H9 (cell line): ENCODE measurements at regions not wholly inside any gene's neighbourhood (a gene's known extent, or its start where the extent isn't known, plus 50 kb on each side); places are given as distances from the start of the nearest gene placed in this dataset.

ENCODE experiments used
- DNase-seq: peaks from one replicate; pipeline ENCODE4 v3.0.0-alpha.2; 2017
- H2AFZ ChIP-seq: one replicate; pipeline ENCODE4 v1.6.1; 2013; ENCODE audit warnings: mild to moderate bottlenecking, low read length, control low read depth, moderate library complexity
- H2AK5ac ChIP-seq: 2 replicates; pipeline ENCODE4 v1.6.1; 2013; ENCODE audit warnings: low read length, control low read depth, mixed read lengths; ENCODE audit not compliant: insufficient read length
- H2BK120ac ChIP-seq: one replicate; pipeline ENCODE4 v1.6.1; 2013; ENCODE audit warnings: low read depth, mild to moderate bottlenecking, low read length, control low read depth, inconsistent platforms; ENCODE audit not compliant: poor library complexity, severe bottlenecking
- H2BK12ac ChIP-seq: 2 replicates; pipeline ENCODE4 v1.6.1; 2013; ENCODE audit warnings: low read length, control low read depth, mixed read lengths, low read depth; ENCODE audit not compliant: insufficient read length
- H2BK15ac ChIP-seq: 2 replicates; pipeline ENCODE4 v1.6.1; 2013; ENCODE audit warnings: low read depth, low read length, control low read depth
- H2BK20ac ChIP-seq: one replicate; pipeline ENCODE4 v1.6.1; 2013; ENCODE audit warnings: low read depth, mild to moderate bottlenecking, low read length, control low read depth, inconsistent platforms; ENCODE audit not compliant: poor library complexity, severe bottlenecking
- H2BK5ac ChIP-seq: 2 replicates; pipeline ENCODE4 v1.6.1; 2013; ENCODE audit warnings: low read length, control low read depth, mixed read lengths; ENCODE audit not compliant: insufficient read length
- H3K14ac ChIP-seq: 2 replicates; pipeline ENCODE4 v1.6.1; 2013; ENCODE audit warnings: low read length, control low read depth; ENCODE audit not compliant: insufficient read depth
- H3K18ac ChIP-seq: 2 replicates; pipeline ENCODE4 v1.6.1; 2013; ENCODE audit warnings: low read depth, mild to moderate bottlenecking, mixed read lengths, low read length, control low read depth; ENCODE audit not compliant: insufficient read length
- H3K23ac ChIP-seq: 2 replicates; pipeline ENCODE4 v1.6.1; 2013; ENCODE audit warnings: low read length, control low read depth, mixed read lengths, low read depth; ENCODE audit not compliant: insufficient read length
- H3K23me2 ChIP-seq: 2 replicates; pipeline ENCODE4 v1.6.1; 2013; ENCODE audit warnings: low read depth, mild to moderate bottlenecking, mixed read lengths, low read length, control low read depth; ENCODE audit not compliant: insufficient read length, poor library complexity, severe bottlenecking
- H3K27ac ChIP-seq: 2 replicates; pipeline ENCODE4 v1.5.1; 2013; ENCODE audit warnings: low read length, control low read depth, mixed read lengths, low read depth; ENCODE audit not compliant: insufficient read length
- H3K27me3 ChIP-seq: 2 replicates; pipeline ENCODE4 v1.6.1; 2013; ENCODE audit warnings: low read length, control low read depth, inconsistent platforms; ENCODE audit not compliant: insufficient read depth
- H3K4ac ChIP-seq: 2 replicates; pipeline ENCODE4 v1.6.1; 2013; ENCODE audit warnings: low read depth, mild to moderate bottlenecking, control low read depth, inconsistent platforms, low read length, moderate library complexity
- H3K4me1 ChIP-seq: 2 replicates; pipeline ENCODE4 v1.6.1; 2013; ENCODE audit warnings: low read length, control low read depth, inconsistent platforms; ENCODE audit not compliant: insufficient read depth
- H3K4me2 ChIP-seq: 2 replicates; pipeline ENCODE4 v1.6.1; 2013; ENCODE audit warnings: low read length, control low read depth, mixed read lengths; ENCODE audit not compliant: insufficient read length, insufficient read depth
- H3K56ac ChIP-seq: 2 replicates; pipeline ENCODE4 v1.6.1; 2013; ENCODE audit warnings: low read depth, mild to moderate bottlenecking, mixed read lengths, low read length, control low read depth; ENCODE audit not compliant: insufficient read length
- H3K79me1 ChIP-seq: 2 replicates; pipeline ENCODE4 v1.6.1; 2013; ENCODE audit warnings: low read depth, mild to moderate bottlenecking, moderate library complexity, low read length, control low read depth, inconsistent platforms; ENCODE audit not compliant: insufficient read depth, poor library complexity, severe bottlenecking
- H3K79me2 ChIP-seq: 2 replicates; pipeline ENCODE4 v1.6.1; 2013; ENCODE audit warnings: low read length, control low read depth, inconsistent platforms; ENCODE audit not compliant: insufficient read depth
- H3K9ac ChIP-seq: 2 replicates; pipeline ENCODE4 v1.6.1; 2013; ENCODE audit warnings: low read length, control low read depth, mixed read lengths; ENCODE audit not compliant: insufficient read length; ENCODE audit errors: extremely low read depth
- H3K9me3 ChIP-seq: one replicate; pipeline ENCODE4 v1.6.1; 2013; ENCODE audit warnings: low read depth, low read length, inconsistent platforms; ENCODE audit not compliant: control insufficient read depth
- H3T11ph ChIP-seq: one replicate; pipeline ENCODE4 v1.6.1; 2013; ENCODE audit warnings: mild to moderate bottlenecking, low read length, control low read depth, inconsistent platforms
- H4K20me1 ChIP-seq: one replicate; pipeline ENCODE4 v1.6.1; 2013; ENCODE audit not compliant: control insufficient read depth, insufficient read length, insufficient read depth
- H4K5ac ChIP-seq: 2 replicates; pipeline ENCODE4 v1.6.1; 2013; ENCODE audit warnings: low read depth, mild to moderate bottlenecking, mixed read lengths, low read length, control low read depth; ENCODE audit not compliant: insufficient read length
- H4K8ac ChIP-seq: replicated peaks from 2 replicates; pipeline ENCODE4 v1.6.1; 2013; ENCODE audit warnings: low read length, control low read depth, mixed read lengths, low read depth; ENCODE audit not compliant: insufficient read length
- H4K91ac ChIP-seq: 2 replicates; pipeline ENCODE4 v1.6.1; 2013; ENCODE audit warnings: low read depth, mild to moderate bottlenecking, moderate library complexity, mixed read lengths, low read length, control low read depth; ENCODE audit not compliant: insufficient read length
- H3K27ac Mint-ChIP-seq, 3 experiments: 2 replicates in 2 of 3; 3 replicates in 1 of 3; pipeline ENCODE4 v1.8.0; 2020 to 2021; ENCODE audit warnings: mixed read lengths in 3 of 3, mild to moderate bottlenecking in 1 of 3, moderate library complexity in 1 of 3
- H3K27me3 Mint-ChIP-seq: 2 replicates; pipeline ENCODE4 v1.8.0; 2021; ENCODE audit warnings: low read depth, mild to moderate bottlenecking, moderate library complexity, mixed read lengths
- H3K36me3 Mint-ChIP-seq, 3 experiments: 2 replicates in 2 of 3; 3 replicates in 1 of 3; pipeline ENCODE4 v1.8.0; 2020 to 2021; ENCODE audit warnings: low read depth in 3 of 3, mixed read lengths in 3 of 3; ENCODE audit not compliant: insufficient read depth in 1 of 3
- H3K4me1 Mint-ChIP-seq, 2 experiments: 2 replicates each; pipeline ENCODE4 v1.8.0; 2020; ENCODE audit warnings: mixed read lengths in 2 of 2
- H3K4me3 Mint-ChIP-seq, 2 experiments: 2 replicates in 1 of 2; 3 replicates in 1 of 2; pipeline ENCODE4 v1.8.0; 2020 to 2021; ENCODE audit warnings: mild to moderate bottlenecking in 2 of 2, mixed read lengths in 2 of 2, moderate library complexity in 1 of 2
- H3K9me3 Mint-ChIP-seq, 2 experiments: 2 replicates in 1 of 2; 3 replicates in 1 of 2; pipeline ENCODE4 v1.8.0; 2020; ENCODE audit warnings: mild to moderate bottlenecking in 2 of 2, mixed read lengths in 2 of 2, moderate library complexity in 1 of 2
- WGBS: extraction: QIAGEN DNeasy Blood & Tissue Kit; methylation state at CpG from one replicate; pipeline ENCODE4 v1.1.7; 2013; ENCODE audit warnings: missing lambda C conversion rate, low lambda C conversion rate, mixed read lengths; ENCODE audit not compliant: insufficient read length; ENCODE audit errors: extremely low coverage; 5-methylcytosine and 5-hydroxymethylcytosine counted together
- TF ChIP-seq, protein P1 (sequence below): fragments of 200-600 bp; sonication (generic); conservative IDR thresholded peaks from 3 replicates; pipeline ENCODE4 v1.8.0; 2021; ENCODE audit warnings: antibody characterized with exemption, mild to moderate bottlenecking

GRCh38 chr20:11849976-11850670, 67.6 kb upstream of the BTBD3 start:
- Histone ChIP-seq H4K8ac (no peak overlapping the region), H3T11ph (no peak overlapping the region), H2AK5ac (no peak overlapping the region), H3K4me1 (no peaks in the 10 kb centered on the region), H2BK20ac (peak overlapping the region; percentile 26), H3K56ac (no peak overlapping the region), H3K27me3 (no peaks in the 10 kb centered on the region), H4K5ac (no peak overlapping the region), H3K18ac (no peak overlapping the region), H3K23ac (no peak overlapping the region), H3K79me2 (no peaks in the 10 kb centered on the region), H2BK5ac (no peak overlapping the region), H4K91ac (no peak overlapping the region), H3K4me2 (no peak overlapping the region), H3K9me3 (no peaks in the 10 kb centered on the region), H3K4ac (no peak overlapping the region), H2BK12ac (no peak overlapping the region), H2BK15ac (no peak overlapping the region), H3K23me2 (no peaks in the 10 kb centered on the region), H4K20me1 (no peaks in the 10 kb centered on the region), H2AFZ (no peak overlapping the region), H3K27ac (no peak overlapping the region), H3K79me1 (no peaks in the 10 kb centered on the region), H3K14ac (no peak overlapping the region), H2BK120ac (no peak overlapping the region), H3K9ac (no peak overlapping the region)
- Mint-ChIP-seq H3K4me1 (peaks cover 23 to 25% of the 10 kb centered on the region in 2 experiments), H3K27ac (no peak overlapping the region; a peak in 1 of 7 replicates), H3K27me3 (no peaks in the 10 kb centered on the region), H3K9me3 (no peaks in the 10 kb centered on the region; a peak in 1 of 5 replicates), H3K4me3 (no peak overlapping the region), H3K36me3 (no peaks in the 10 kb centered on the region; a peak in 1 of 7 replicates)
- no peak for DNase-seq
- TF ChIP-seq, protein P1, sequence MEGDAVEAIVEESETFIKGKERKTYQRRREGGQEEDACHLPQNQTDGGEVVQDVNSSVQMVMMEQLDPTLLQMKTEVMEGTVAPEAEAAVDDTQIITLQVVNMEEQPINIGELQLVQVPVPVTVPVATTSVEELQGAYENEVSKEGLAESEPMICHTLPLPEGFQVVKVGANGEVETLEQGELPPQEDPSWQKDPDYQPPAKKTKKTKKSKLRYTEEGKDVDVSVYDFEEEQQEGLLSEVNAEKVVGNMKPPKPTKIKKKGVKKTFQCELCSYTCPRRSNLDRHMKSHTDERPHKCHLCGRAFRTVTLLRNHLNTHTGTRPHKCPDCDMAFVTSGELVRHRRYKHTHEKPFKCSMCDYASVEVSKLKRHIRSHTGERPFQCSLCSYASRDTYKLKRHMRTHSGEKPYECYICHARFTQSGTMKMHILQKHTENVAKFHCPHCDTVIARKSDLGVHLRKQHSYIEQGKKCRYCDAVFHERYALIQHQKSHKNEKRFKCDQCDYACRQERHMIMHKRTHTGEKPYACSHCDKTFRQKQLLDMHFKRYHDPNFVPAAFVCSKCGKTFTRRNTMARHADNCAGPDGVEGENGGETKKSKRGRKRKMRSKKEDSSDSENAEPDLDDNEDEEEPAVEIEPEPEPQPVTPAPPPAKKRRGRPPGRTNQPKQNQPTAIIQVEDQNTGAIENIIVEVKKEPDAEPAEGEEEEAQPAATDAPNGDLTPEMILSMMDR = no peak
- no CpG with 5 or more reads among the region's 5 CpGs for WGBS
